SK-N-MC (cell line): ENCODE measurements at regions not wholly inside any gene's neighbourhood (a gene's known extent, or its start where the extent isn't known, plus 50 kb on each side); places are given as distances from the start of the nearest gene placed in this dataset.
"Not testable (repeated sequence)": the region's sequence is repeated elsewhere in the genome, so short reads cannot be mapped to it uniquely, and the experiment has no call there.

Experiments
- DNase-seq: peaks from one replicate; pipeline ENCODE4 v3.0.0-alpha.2; 2011; ENCODE audit warnings: low read depth, low spot score
- H3K27ac ChIP-seq: fragments of 200-600 bp; sonication (generic); 2 replicates; pipeline ENCODE4 v1.5.1; 2016; ENCODE audit warnings: mixed run types
- H3K36me3 ChIP-seq: fragments of 200-600 bp; sonication (generic); 2 replicates; pipeline ENCODE4 v1.6.1; 2017; ENCODE audit warnings: antibody characterized with exemption, low read length, mixed read lengths; ENCODE audit not compliant: insufficient read depth
- H3K4me3 ChIP-seq: fragments of 200-600 bp; sonication (generic); 2 replicates; pipeline ENCODE4 v1.5.1; 2016
- H3K9ac ChIP-seq: fragments of 200-600 bp; sonication (generic); 2 replicates; pipeline ENCODE4 v1.8.0; 2017; ENCODE audit warnings: mixed run types, mixed read lengths; ENCODE audit not compliant: insufficient read length
- H3K9me3 ChIP-seq: fragments of 200-600 bp; sonication (generic); 2 replicates; pipeline ENCODE4 v1.6.1; 2017; ENCODE audit warnings: low read depth, mild to moderate bottlenecking, antibody characterized with exemption, low read length, moderate library complexity, mixed read lengths
- EZH2 ChIP-seq: fragments of 200-600 bp; sonication (generic); IDR thresholded peaks from one replicate; pipeline ENCODE4 v1.6.1; 2017; ENCODE audit warnings: antibody characterized with exemption
- FOXP2 ChIP-seq: optimal IDR thresholded peaks from 2 replicates; pipeline ENCODE3; 2011; ENCODE audit warnings: mild to moderate bottlenecking, moderate library complexity; ENCODE audit not compliant: insufficient read depth; ENCODE audit errors: extremely low read length, control extremely low read depth
- POLR2AphosphoS5 ChIP-seq: IDR thresholded peaks from 2 replicates; pipeline ENCODE4 v1.6.1; 2012; ENCODE audit warnings: mild to moderate bottlenecking, low read depth, low read length, borderline replicate concordance

- DNase-seq, result no peak
- H3K27ac ChIP-seq, result no peak overlapping the region
- H3K9ac ChIP-seq, result no peak overlapping the region
- no peaks in the 10 kb centered on the region for H3K36me3 ChIP-seq
- TF ChIP-seq EZH2 (no peak), POLR2AphosphoS5 (no peak)
- no peaks in the 10 kb centered on the region for H3K9me3 ChIP-seq
- H3K4me3 ChIP-seq, result no peak overlapping the region
These were observed 224.8 kb upstream of the CHORDC1 start for GRCh38 chr11:90447618-90448017.

GRCh38 chr11:90446207-90446606 is 223.4 kb upstream of the CHORDC1 start:
- Histone ChIP-seq H3K4me3 (no peak overlapping the region), H3K9ac (no peak overlapping the region), H3K9me3 (no peaks in the 10 kb centered on the region), H3K27ac (no peak overlapping the region), H3K36me3 (no peaks in the 10 kb centered on the region)
- TF ChIP-seq EZH2, result no peak
- no peak for TF ChIP-seq POLR2AphosphoS5
- TF ChIP-seq FOXP2, result no peak
- no peak for DNase-seq

- Histone ChIP-seq H3K4me3 (no peak overlapping the region), H3K36me3 (no peaks in the 10 kb centered on the region), H3K9me3 (no peaks in the 10 kb centered on the region), H3K9ac (no peak overlapping the region), H3K27ac (no peak overlapping the region)
- DNase-seq, result no peak
- TF ChIP-seq FOXP2 (no peak), EZH2 (no peak), POLR2AphosphoS5 (no peak)
These were observed 215.2 kb upstream of the CHORDC1 start for GRCh38 chr11:90438069-90438468.

GRCh38 chr11:90434858-90435257 is 212.0 kb upstream of the CHORDC1 start:
- DNase-seq, result no peak
- no peaks in the 10 kb centered on the region for H3K9me3 ChIP-seq
- H3K36me3 ChIP-seq, result no peaks in the 10 kb centered on the region
- no peak overlapping the region for H3K9ac ChIP-seq
- no peak overlapping the region for H3K27ac ChIP-seq
- no peak overlapping the region for H3K4me3 ChIP-seq
- TF ChIP-seq FOXP2, result no peak
- TF ChIP-seq POLR2AphosphoS5, result no peak
- no peak for TF ChIP-seq EZH2

- Histone ChIP-seq H3K36me3 (no peaks in the 10 kb centered on the region), H3K4me3 (no peak overlapping the region), H3K27ac (no peak overlapping the region), H3K9me3 (no peaks in the 10 kb centered on the region), H3K9ac (no peak overlapping the region)
- no peak for DNase-seq
- TF ChIP-seq FOXP2 (no peak), EZH2 (no peak), POLR2AphosphoS5 (no peak)
These were observed 206.0 kb upstream of the CHORDC1 start for GRCh38 chr11:90428836-90429235.

- TF ChIP-seq EZH2 (no peak), POLR2AphosphoS5 (no peak), FOXP2 (no peak)
- Histone ChIP-seq H3K9me3 (no peaks in the 10 kb centered on the region), H3K36me3 (no peaks in the 10 kb centered on the region), H3K27ac (no peak overlapping the region), H3K4me3 (no peak overlapping the region), H3K9ac (no peak overlapping the region)
- DNase-seq, result no peak
These were observed 203.6 kb upstream of the CHORDC1 start for GRCh38 chr11:90426442-90426841.

GRCh38 chr11:90423378-90423777 is 200.5 kb upstream of the CHORDC1 start:
- Histone ChIP-seq H3K36me3 (no peaks in the 10 kb centered on the region), H3K27ac (no peak overlapping the region), H3K9me3 (no peaks in the 10 kb centered on the region), H3K9ac (no peak overlapping the region), H3K4me3 (no peak overlapping the region)
- no peak for DNase-seq
- TF ChIP-seq FOXP2, result no peak
- no peak for TF ChIP-seq POLR2AphosphoS5
- TF ChIP-seq EZH2, result no peak

GRCh38 chr11:90422787-90423186 is 199.9 kb upstream of the CHORDC1 start:
- H3K4me3 ChIP-seq, H3K36me3 ChIP-seq, H3K9me3 ChIP-seq, H3K9ac ChIP-seq, H3K27ac ChIP-seq, DNase-seq: not testable (repeated sequence)

- Histone ChIP-seq H3K4me3 (no peak overlapping the region), H3K36me3 (no peaks in the 10 kb centered on the region), H3K9me3 (no peaks in the 10 kb centered on the region), H3K27ac (no peak overlapping the region), H3K9ac (no peak overlapping the region)
- TF ChIP-seq POLR2AphosphoS5, result no peak
- no peak for TF ChIP-seq EZH2
- no peak for TF ChIP-seq FOXP2
- no peak for DNase-seq
These were observed 191.4 kb upstream of the CHORDC1 start for GRCh38 chr11:90414221-90414620.
